ENCODE measurements at regions not wholly inside any gene's neighbourhood (a gene's known extent, or its start where the extent isn't known, plus 50 kb on each side); places are given as distances from the start of the nearest gene placed in this dataset.

- Histone ChIP-seq H3K4me3 (ENCODE audit: low read length) (no peak overlapping the region), H3K4me2 (ENCODE audit: low read length) (no peak overlapping the region), H4K20me1 (ENCODE audit: control insufficient read depth, insufficient read depth, low read depth, low read length) (no peaks in the 10 kb centered on the region), H3K4me1 (ENCODE audit: control insufficient read depth, low read length) (no peaks in the 10 kb centered on the region), H3F3A (ENCODE audit: control insufficient read depth, insufficient read depth) (no peaks in the 10 kb centered on the region), H3K9me2 (replicated peaks; ENCODE audit: control insufficient read depth, low read length) (no peaks in the 10 kb centered on the region), H3K79me2 (ENCODE audit: control insufficient read depth, low read length) (no peaks in the 10 kb centered on the region), H3K27me3 (ENCODE audit: control insufficient read depth, low read length) (peaks cover 10% of the 10 kb centered on the region), H3K9me3 (ENCODE audit: control insufficient read depth, insufficient read depth, low read length) (no peaks in the 10 kb centered on the region), H3K27ac (ENCODE audit: low read depth, low read length) (no peak overlapping the region), H3K36me3 (ENCODE audit: control insufficient read depth, low read length) (no peaks in the 10 kb centered on the region)
- TF ChIP-seq EZH2phosphoT487 (IDR thresholded peaks at IDR 0.05; ENCODE audit: borderline replicate concordance, low read length) (no peak), CTCF (IDR thresholded peaks at IDR 0.05; ENCODE audit: low read depth, low read length, poor library complexity, severe bottlenecking) (no peak)
Observed at GRCh38 chr3:159860269-159861116, 128.1 kb upstream of the IL12A start.

- Histone ChIP-seq H3F3A (ENCODE audit: control insufficient read depth, insufficient read depth) (no peaks in the 10 kb centered on the region), H3K27ac (ENCODE audit: low read depth, low read length) (no peak overlapping the region), H3K4me2 (ENCODE audit: low read length) (no peak overlapping the region), H3K79me2 (ENCODE audit: control insufficient read depth, low read length) (no peaks in the 10 kb centered on the region), H3K9me3 (ENCODE audit: control insufficient read depth, insufficient read depth, low read length) (no peaks in the 10 kb centered on the region), H4K20me1 (ENCODE audit: control insufficient read depth, insufficient read depth, low read depth, low read length) (no peaks in the 10 kb centered on the region), H3K36me3 (ENCODE audit: control insufficient read depth, low read length) (no peaks in the 10 kb centered on the region), H3K4me1 (ENCODE audit: control insufficient read depth, low read length) (no peaks in the 10 kb centered on the region), H3K27me3 (ENCODE audit: control insufficient read depth, low read length) (peaks cover 10% of the 10 kb centered on the region), H3K4me3 (ENCODE audit: low read length) (no peak overlapping the region), H3K9me2 (replicated peaks; ENCODE audit: control insufficient read depth, low read length) (no peaks in the 10 kb centered on the region)
- no peak for TF ChIP-seq EZH2phosphoT487 (IDR thresholded peaks at IDR 0.05; ENCODE audit: borderline replicate concordance, low read length)
- no peak for TF ChIP-seq CTCF (IDR thresholded peaks at IDR 0.05; ENCODE audit: low read depth, low read length, poor library complexity, severe bottlenecking)
Observed at GRCh38 chr3:159861369-159861987, 127.2 kb upstream of the IL12A start.

DNA sequence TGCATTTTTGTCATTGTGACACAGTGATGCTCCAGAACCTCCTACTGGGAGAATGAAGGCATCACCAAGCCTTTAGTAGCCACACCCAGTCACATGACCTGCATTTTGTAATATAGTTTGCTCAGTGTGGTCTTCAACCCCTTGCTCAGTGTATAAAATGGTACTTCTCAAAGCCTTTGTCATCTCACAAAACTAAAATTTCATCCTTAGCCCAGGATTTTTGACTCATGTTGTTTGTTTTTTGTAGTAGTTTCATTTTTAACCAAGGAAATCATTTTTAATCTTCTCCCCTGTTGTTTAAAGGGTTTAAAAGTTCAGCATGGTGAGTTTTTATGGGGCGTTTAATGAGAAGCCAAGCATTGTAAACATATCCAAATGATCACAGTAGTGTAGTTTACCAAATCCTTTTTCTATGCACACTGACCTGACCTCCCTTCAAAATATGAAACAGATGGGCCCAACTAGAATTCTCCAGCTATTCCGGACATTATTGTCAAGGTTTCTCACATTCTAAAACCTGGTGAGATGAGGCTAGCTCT is 123.5 kb upstream of the IL12A start:
- Histone ChIP-seq H3K27me3 (ENCODE audit: control insufficient read depth, low read length) (peaks cover 10% of the 10 kb centered on the region), H3K79me2 (ENCODE audit: control insufficient read depth, low read length) (no peaks in the 10 kb centered on the region), H3K9me3 (ENCODE audit: control insufficient read depth, insufficient read depth, low read length) (no peaks in the 10 kb centered on the region), H3F3A (ENCODE audit: control insufficient read depth, insufficient read depth) (no peaks in the 10 kb centered on the region), H3K36me3 (ENCODE audit: control insufficient read depth, low read length) (no peaks in the 10 kb centered on the region), H4K20me1 (ENCODE audit: control insufficient read depth, insufficient read depth, low read depth, low read length) (no peaks in the 10 kb centered on the region), H3K4me3 (ENCODE audit: low read length) (no peak overlapping the region), H3K27ac (ENCODE audit: low read depth, low read length) (no peak overlapping the region), H3K4me2 (ENCODE audit: low read length) (no peak overlapping the region), H3K4me1 (ENCODE audit: control insufficient read depth, low read length) (no peaks in the 10 kb centered on the region), H3K9me2 (replicated peaks; ENCODE audit: control insufficient read depth, low read length) (no peaks in the 10 kb centered on the region)
- no peak for TF ChIP-seq EZH2phosphoT487 (IDR thresholded peaks at IDR 0.05; ENCODE audit: borderline replicate concordance, low read length)

Data from DOHH2 (cell line).